Activated B cell treated with CpG ODN at 0.5 μM for 24 hours (primary cell): ENCODE measurements at regions not wholly inside any gene's neighbourhood (a gene's known extent, or its start where the extent isn't known, plus 50 kb on each side); places are given as distances from the start of the nearest gene placed in this dataset.

ENCODE experiments used
- ATAC-seq: fragments of 200-7000 bp; cut with Tn5 transposase; one replicate; pipeline ENCODE4 v1.10.0; 2021; ENCODE audit warnings: low read depth, mild to moderate bottlenecking, moderate library complexity
- CTCF ChIA-PET: fragments of 350-600 bp; sonication (Branson Sonifier 250); formaldehyde crosslinking; loops from one replicate; lab custom pipeline; 2021; ENCODE audit warnings: antibody characterized with exemption; lab: Charles Lee
- POLR2A ChIA-PET: fragments of 350-600 bp; sonication (Branson Sonifier 250); formaldehyde crosslinking; loops from one replicate; lab custom pipeline; 2021; ENCODE audit warnings: antibody characterized with exemption; lab: Charles Lee
- DNase-seq: peaks from one replicate; pipeline ENCODE4 v3.0.0; 2022
- H3K27ac Mint-ChIP-seq: one replicate; pipeline ENCODE4 v1.8.0; 2020; ENCODE audit warnings: mixed read lengths
- H3K27me3 Mint-ChIP-seq: one replicate; pipeline ENCODE4 v1.8.0; 2021; ENCODE audit warnings: mixed read lengths
- H3K36me3 Mint-ChIP-seq: one replicate; pipeline ENCODE4 v1.8.0; 2021; ENCODE audit warnings: low read depth, mixed read lengths
- H3K4me1 Mint-ChIP-seq: one replicate; pipeline ENCODE4 v1.8.0; 2021; ENCODE audit warnings: mixed read lengths
- H3K4me3 Mint-ChIP-seq: one replicate; pipeline ENCODE4 v1.8.0; 2020; ENCODE audit warnings: mild to moderate bottlenecking, mixed read lengths
- H3K9me3 Mint-ChIP-seq: one replicate; pipeline ENCODE4 v1.8.0; 2020; ENCODE audit warnings: mixed read lengths
- CTCF ChIP-seq: fragments of 200-600 bp; IDR thresholded peaks from one replicate; pipeline ENCODE4 v1.8.0; 2022; ENCODE audit warnings: antibody characterized with exemption, mild to moderate bottlenecking
- intact Hi-C: fragments of 100-400 bp; cut with micrococcal nuclease; formaldehyde crosslinking; loops from one replicate; pipeline ENCODE4 v1.15.1; 2024

- Mint-ChIP-seq H3K36me3 (no peaks in the 10 kb centered on the region), H3K27ac (no peak overlapping the region), H3K4me3 (no peak overlapping the region), H3K4me1 (peaks cover 13% of the 10 kb centered on the region), H3K9me3 (no peaks in the 10 kb centered on the region), H3K27me3 (no peaks in the 10 kb centered on the region)
- ChIA-PET POLR2A (no interaction called here), CTCF (no interaction called here)
- ATAC-seq (no peak), DNase-seq (no peak)
- no peak for TF ChIP-seq CTCF
- intact Hi-C loops = no loop called here
Observed at GRCh38 chr6:156654919-156655918, 122.0 kb upstream of the ARID1B start.

- no peak overlapping the region for H3K27ac Mint-ChIP-seq
- POLR2A ChIA-PET = no interaction called here
- TF ChIP-seq CTCF = no peak
- H3K27me3 Mint-ChIP-seq = no peaks in the 10 kb centered on the region
- no peaks in the 10 kb centered on the region for H3K36me3 Mint-ChIP-seq
- DNase-seq = no peak
- peaks cover 13% of the 10 kb centered on the region for H3K4me1 Mint-ChIP-seq
- intact Hi-C loops = no loop called here
- CTCF ChIA-PET = no interaction called here
- no peaks in the 10 kb centered on the region for H3K9me3 Mint-ChIP-seq
- ATAC-seq = no peak
- no peak overlapping the region for H3K4me3 Mint-ChIP-seq
Observed at GRCh38 chr6:156652231-156652750, 124.9 kb upstream of the ARID1B start.

DNA sequence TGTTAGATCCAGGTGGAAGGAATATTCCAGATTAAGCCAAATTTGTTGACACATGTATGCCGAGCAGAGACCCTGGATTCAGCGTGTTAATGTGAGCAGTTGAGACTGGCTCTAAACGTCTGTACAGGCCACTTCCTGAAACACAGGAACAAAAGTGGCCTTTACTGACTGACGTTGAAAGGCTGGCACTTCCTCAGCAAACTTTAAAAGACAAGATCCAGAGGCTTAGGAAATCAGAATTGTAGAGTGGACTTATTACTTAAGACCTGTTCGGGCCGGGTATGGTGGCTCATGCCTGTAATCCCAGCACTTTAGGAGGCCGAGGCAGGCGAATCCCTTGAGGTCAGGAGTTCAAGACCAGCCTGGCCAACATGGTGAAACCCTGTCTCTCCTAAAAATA lies 125.7 kb upstream of the ARID1B start:
- ATAC-seq = no peak
- CTCF ChIA-PET = no interaction called here
- no peaks in the 10 kb centered on the region for H3K27me3 Mint-ChIP-seq
- DNase-seq = no peak
- H3K27ac Mint-ChIP-seq = no peak overlapping the region
- H3K4me1 Mint-ChIP-seq = peaks cover 20% of the 10 kb centered on the region
- intact Hi-C loops = no loop called here
- no peaks in the 10 kb centered on the region for H3K9me3 Mint-ChIP-seq
- H3K4me3 Mint-ChIP-seq = no peak overlapping the region
- POLR2A ChIA-PET = no interaction called here
- no peaks in the 10 kb centered on the region for H3K36me3 Mint-ChIP-seq
- no peak for TF ChIP-seq CTCF

GRCh38 chr6:156650896-156651390 lies 126.2 kb upstream of the ARID1B start:
- CTCF ChIA-PET = no interaction called here

More at GRCh38 chr6:156650896-156651390, 126.2 kb upstream of the ARID1B start:
- Mint-ChIP-seq H3K4me1 (peaks cover 21% of the 10 kb centered on the region), H3K27me3 (no peaks in the 10 kb centered on the region), H3K27ac (no peak overlapping the region), H3K36me3 (no peaks in the 10 kb centered on the region), H3K9me3 (no peaks in the 10 kb centered on the region), H3K4me3 (no peak overlapping the region)
- no peak for DNase-seq
- TF ChIP-seq CTCF = no peak
- ATAC-seq = no peak
- POLR2A ChIA-PET = no interaction called here
- intact Hi-C loops = no loop called here
